ENCODE measurements at regions not wholly inside any gene's neighbourhood (a gene's known extent, or its start where the extent isn't known, plus 50 kb on each side); places are given as distances from the start of the nearest gene placed in this dataset.

- TF ChIP-seq CTCF (conservative IDR thresholded peaks at IDR 0.05) = no peak
- TF ChIP-seq EZH2 (IDR thresholded peaks at IDR 0.05; ENCODE audit: low read depth) = no peak
Observed at GRCh38 chr10:71116426-71116825, 95.9 kb upstream of the UNC5B start.
